ENCODE measurements at regions not wholly inside any gene's neighbourhood (a gene's known extent, or its start where the extent isn't known, plus 50 kb on each side); places are given as distances from the start of the nearest gene placed in this dataset.

- H3K36me3 Mint-ChIP-seq (ENCODE audit: low read depth) = no peaks in the 10 kb centered on the region
- H3K4me3 Mint-ChIP-seq = no peak overlapping the region
- TF ChIP-seq, protein P1, sequence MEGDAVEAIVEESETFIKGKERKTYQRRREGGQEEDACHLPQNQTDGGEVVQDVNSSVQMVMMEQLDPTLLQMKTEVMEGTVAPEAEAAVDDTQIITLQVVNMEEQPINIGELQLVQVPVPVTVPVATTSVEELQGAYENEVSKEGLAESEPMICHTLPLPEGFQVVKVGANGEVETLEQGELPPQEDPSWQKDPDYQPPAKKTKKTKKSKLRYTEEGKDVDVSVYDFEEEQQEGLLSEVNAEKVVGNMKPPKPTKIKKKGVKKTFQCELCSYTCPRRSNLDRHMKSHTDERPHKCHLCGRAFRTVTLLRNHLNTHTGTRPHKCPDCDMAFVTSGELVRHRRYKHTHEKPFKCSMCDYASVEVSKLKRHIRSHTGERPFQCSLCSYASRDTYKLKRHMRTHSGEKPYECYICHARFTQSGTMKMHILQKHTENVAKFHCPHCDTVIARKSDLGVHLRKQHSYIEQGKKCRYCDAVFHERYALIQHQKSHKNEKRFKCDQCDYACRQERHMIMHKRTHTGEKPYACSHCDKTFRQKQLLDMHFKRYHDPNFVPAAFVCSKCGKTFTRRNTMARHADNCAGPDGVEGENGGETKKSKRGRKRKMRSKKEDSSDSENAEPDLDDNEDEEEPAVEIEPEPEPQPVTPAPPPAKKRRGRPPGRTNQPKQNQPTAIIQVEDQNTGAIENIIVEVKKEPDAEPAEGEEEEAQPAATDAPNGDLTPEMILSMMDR (IDR thresholded peaks at IDR 0.05; ENCODE audit: unreplicated experiment in 3 of 3) = no peak
- no peak overlapping the region for H3K27ac Mint-ChIP-seq
- peaks cover 11% of the 10 kb centered on the region for H3K4me1 Mint-ChIP-seq
- peaks cover 5% of the 10 kb centered on the region for H3K9me3 Mint-ChIP-seq
- peaks cover 25% of the 10 kb centered on the region for H3K27me3 Mint-ChIP-seq (ENCODE audit: low read depth)
Measured at GRCh38 chr22:47995718-47996117, 1233.3 kb downstream of the TBC1D22A start.

- Mint-ChIP-seq H3K9me3 (peaks cover 5% of the 10 kb centered on the region), H3K4me1 (peaks cover 11% of the 10 kb centered on the region), H3K36me3 (ENCODE audit: low read depth) (no peaks in the 10 kb centered on the region), H3K27ac (no peak overlapping the region), H3K4me3 (no peak overlapping the region), H3K27me3 (ENCODE audit: low read depth) (peaks cover 25% of the 10 kb centered on the region)
- TF ChIP-seq, protein P1 (IDR thresholded peaks at IDR 0.05; ENCODE audit: unreplicated experiment in 3 of 3) = no peak
Measured at GRCh38 chr22:47995264-47995627, 1232.8 kb downstream of the TBC1D22A start.

DNA sequence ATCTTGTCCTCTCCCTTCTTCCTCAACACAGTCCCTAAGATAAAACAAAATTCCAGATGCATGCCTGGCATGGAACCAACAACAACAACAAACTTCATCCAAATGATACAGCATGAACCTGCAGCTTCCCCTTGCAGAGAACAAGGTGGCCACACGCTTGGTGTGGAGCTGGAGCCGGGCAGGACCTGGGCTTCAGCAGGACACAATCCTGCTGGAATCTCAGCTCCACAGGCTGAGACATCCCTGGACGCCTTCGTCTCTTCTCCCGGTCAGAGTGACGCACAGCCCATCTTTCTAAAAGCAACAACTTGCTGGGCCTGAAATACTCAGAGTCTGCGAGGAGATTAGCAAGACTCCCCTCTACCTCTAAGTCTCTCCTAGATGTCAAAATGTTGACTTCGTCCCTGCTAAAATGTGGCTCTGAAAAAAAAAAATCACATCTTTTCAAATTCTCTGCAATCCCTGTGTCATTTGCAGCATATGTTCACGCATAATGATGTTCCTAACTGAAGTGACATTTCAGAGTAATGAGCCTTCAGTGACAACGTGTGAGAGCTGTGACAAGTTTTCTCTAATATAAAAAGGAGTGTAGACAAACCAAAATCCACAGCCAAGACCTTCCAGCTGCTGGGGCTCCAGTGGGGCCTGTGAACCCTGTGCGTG lies 1232.3 kb downstream of the TBC1D22A start:
- no peaks in the 10 kb centered on the region for H3K36me3 Mint-ChIP-seq (ENCODE audit: low read depth)
- H3K27me3 Mint-ChIP-seq (ENCODE audit: low read depth) = peaks cover 25% of the 10 kb centered on the region
- H3K9me3 Mint-ChIP-seq = peaks cover 6% of the 10 kb centered on the region
- H3K4me3 Mint-ChIP-seq = no peak overlapping the region
- H3K27ac Mint-ChIP-seq = peak overlapping the region in 1 of 3 experiments; percentile 41
- TF ChIP-seq, protein P1 (IDR thresholded peaks at IDR 0.05; ENCODE audit: unreplicated experiment in 3 of 3) = no peak
- peaks cover 11% of the 10 kb centered on the region for H3K4me1 Mint-ChIP-seq

DNA sequence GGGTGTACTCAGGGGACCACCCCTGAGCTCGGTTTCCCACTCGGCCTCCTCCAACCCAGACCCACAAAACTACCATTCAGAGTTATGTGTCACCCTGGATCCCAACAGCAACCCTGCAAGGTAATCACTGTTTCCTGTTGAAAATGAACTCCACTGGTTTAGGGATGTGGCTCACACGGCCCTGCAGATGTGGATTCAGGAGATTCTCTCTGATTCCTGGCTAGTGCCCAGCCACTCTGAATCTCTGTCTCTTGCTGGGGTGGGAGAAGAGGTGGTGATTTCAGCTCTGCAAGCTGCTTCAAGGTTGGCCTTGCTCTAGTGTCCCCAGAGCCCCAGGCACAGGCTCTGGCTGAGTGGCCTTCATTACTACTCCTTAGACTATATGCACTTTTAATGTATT lies 1231.6 kb downstream of the TBC1D22A start:
- H3K4me1 Mint-ChIP-seq = peaks cover 11% of the 10 kb centered on the region
- H3K27ac Mint-ChIP-seq = peak overlapping the region in 1 of 3 experiments; percentile 41
- TF ChIP-seq, protein P1 (IDR thresholded peaks at IDR 0.05; ENCODE audit: unreplicated experiment in 3 of 3) = no peak
- H3K9me3 Mint-ChIP-seq = peaks cover 11% of the 10 kb centered on the region
- no peak overlapping the region for H3K4me3 Mint-ChIP-seq
- H3K36me3 Mint-ChIP-seq (ENCODE audit: low read depth) = no peaks in the 10 kb centered on the region
- H3K27me3 Mint-ChIP-seq (ENCODE audit: low read depth) = peaks cover 25% of the 10 kb centered on the region

DNA sequence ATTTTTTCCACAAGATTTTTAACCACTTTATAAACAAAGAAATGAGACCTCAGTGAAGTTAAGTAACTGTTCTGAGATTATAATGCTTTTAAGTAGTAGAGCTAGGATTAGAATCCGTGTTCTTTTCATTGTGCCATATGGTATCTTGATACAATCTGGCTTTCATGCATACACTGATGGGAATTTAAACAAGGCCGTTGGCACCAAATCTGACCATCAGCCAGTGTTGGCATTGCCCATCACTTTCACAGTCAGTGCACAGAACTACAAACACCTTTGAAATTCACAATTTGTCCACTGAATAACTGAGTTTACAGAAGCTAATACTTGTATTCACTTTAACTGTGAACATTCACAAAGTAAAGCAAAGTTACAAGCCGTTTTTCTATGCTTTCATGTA lies 1228.0 kb downstream of the TBC1D22A start:
- Mint-ChIP-seq H3K36me3 (ENCODE audit: low read depth) (no peaks in the 10 kb centered on the region), H3K9me3 (peaks cover 25% of the 10 kb centered on the region), H3K4me3 (no peak overlapping the region), H3K4me1 (peaks cover 11% of the 10 kb centered on the region), H3K27ac (no peak overlapping the region), H3K27me3 (ENCODE audit: low read depth) (peaks cover 16% of the 10 kb centered on the region)
- TF ChIP-seq, protein P1 (IDR thresholded peaks at IDR 0.05; ENCODE audit: unreplicated experiment in 3 of 3) = no peak

DNA sequence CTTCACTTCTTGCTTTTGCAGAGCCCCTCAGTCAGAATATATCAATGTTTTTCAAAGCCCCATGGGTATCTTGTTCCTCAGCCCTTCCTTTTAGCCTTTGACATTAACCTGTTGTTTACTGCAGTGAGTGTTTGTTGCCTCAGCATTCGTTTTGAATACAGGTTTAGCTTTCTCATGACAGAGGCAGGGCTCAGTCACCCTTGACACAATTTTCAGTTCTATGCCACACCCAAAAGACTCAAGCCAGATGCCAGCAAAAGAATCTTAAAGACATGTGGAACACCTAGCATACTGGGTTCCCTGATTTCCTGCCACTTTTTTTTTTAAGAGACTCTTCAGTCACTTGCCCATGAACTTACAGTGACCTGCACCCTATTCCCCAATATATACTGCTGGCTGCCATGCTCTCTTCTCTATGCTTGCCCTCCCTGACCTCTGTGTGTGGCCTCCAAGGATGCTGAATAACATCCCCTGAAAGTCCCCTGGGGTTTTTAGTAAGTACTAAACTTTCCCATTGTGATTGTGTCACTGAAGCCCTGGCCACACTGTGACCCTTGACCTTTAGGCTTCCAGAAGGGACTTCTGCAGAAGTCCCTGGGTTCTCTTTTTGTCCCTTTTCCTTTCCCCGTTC lies 1225.5 kb downstream of the TBC1D22A start:
- Mint-ChIP-seq H3K4me3 (no peak overlapping the region), H3K27me3 (ENCODE audit: low read depth) (peaks cover 11% of the 10 kb centered on the region)
- TF ChIP-seq, protein P1 (IDR thresholded peaks at IDR 0.05; ENCODE audit: unreplicated experiment in 3 of 3) = no peak

More for the DNA sequence above, 1225.5 kb downstream of the TBC1D22A start:
- Mint-ChIP-seq H3K4me1 (no peaks in the 10 kb centered on the region), H3K36me3 (ENCODE audit: low read depth) (no peaks in the 10 kb centered on the region), H3K27ac (no peak overlapping the region), H3K9me3 (peaks cover 20% of the 10 kb centered on the region)

All from nephron (organoid).